NCI-H82 treated with DMSO at 0.1 percent for 48 hours (cell line): ENCODE measurements at regions not wholly inside any gene's neighbourhood (a gene's known extent, or its start where the extent isn't known, plus 50 kb on each side); places are given as distances from the start of the nearest gene placed in this dataset.
"Not testable (repeated sequence)": the region's sequence is repeated elsewhere in the genome, so short reads cannot be mapped to it uniquely, and the experiment has no call there.

Source experiments
- DNase-seq: peaks from one replicate; lab custom pipeline; 2025; ENCODE audit not compliant: unreplicated experiment; lab: John Stamatoyannopoulos, UW

DNA sequence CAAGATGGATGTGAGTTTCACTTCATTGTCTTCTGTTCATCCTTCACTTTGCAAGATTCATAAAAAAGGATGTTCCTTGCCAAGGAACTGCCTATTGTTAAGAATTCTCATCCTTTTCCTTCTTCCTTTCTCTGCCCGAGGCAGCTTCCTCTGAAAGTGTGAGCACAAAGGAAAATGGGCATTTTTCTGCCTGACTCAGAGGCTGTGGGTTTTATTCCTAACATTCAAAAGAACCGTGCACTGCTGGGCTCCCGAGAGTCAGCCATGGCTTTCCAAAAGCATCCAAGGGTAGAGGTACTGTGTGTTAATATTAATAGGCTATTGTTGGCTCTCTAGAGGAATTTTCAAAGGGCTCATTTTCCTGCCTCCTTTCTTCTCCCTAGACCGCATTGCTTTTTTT is 289.4 kb downstream of the ABCC12 start:
- DNase-seq = no peak

DNA sequence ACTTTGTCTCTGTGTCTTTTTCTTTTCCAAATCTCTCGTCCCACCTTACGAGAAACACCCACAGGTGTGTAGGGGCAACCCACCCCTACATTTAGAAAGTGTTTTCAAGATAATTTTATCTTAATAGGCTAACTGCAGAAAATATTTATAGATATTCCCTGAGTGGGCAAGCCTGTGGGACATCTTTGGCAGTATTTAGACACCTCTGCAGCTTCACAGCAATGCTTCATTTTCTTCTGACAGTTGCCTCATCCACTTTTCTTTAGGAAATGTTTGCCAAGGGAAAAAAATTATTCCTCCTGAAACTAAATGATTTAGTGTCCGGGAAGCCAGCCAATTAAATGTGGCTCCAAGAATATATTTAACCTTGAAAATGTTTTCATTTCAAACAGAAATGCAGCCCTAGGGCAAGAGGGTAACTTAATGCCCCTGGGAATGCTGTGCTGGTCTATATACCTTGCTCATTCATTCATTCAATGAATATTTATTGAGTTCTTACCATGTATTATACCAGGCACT is 290.4 kb downstream of the ABCC12 start:
- no peak for DNase-seq

DNA sequence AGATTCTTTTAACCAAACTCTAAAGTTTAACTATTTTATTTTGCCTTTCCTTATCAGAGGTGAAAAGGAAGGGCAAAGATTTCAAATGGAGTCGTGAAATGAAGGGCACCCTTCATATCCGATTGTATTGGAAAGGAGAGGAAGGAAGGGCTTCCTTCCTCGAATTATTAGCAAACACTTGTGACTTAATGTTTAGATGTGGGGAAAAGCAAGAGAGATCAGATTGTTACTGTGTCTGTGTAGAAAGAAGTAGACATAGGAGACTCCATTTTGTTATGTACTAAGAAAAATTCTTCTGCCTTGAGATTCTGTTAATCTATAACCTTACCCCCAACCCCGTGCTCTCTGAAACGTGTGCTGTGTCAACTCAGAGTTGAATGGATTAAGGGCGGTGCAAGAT is 291.5 kb downstream of the ABCC12 start:
- not testable (repeated sequence) for DNase-seq

DNA sequence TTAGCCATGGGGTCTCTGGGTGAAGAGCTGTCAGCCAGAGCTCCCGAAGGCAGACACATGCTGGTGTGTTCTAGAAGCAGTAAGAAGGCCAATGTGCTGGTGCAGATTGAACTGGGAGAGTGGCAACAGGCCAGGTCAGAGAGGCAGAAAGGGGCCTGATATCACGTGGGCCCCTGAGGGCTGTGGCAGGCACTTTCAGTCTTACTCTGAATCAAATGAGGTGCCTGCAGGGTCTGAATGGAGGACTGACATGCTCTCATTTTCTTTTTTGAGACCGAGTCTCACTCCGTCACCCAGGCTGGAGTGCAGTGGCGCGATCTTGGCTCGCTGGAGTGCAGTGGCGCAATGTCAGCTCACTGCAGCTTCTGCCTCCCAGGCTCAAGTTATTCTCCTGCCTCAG is 293.8 kb downstream of the ABCC12 start:
- DNase-seq = no peak

DNA sequence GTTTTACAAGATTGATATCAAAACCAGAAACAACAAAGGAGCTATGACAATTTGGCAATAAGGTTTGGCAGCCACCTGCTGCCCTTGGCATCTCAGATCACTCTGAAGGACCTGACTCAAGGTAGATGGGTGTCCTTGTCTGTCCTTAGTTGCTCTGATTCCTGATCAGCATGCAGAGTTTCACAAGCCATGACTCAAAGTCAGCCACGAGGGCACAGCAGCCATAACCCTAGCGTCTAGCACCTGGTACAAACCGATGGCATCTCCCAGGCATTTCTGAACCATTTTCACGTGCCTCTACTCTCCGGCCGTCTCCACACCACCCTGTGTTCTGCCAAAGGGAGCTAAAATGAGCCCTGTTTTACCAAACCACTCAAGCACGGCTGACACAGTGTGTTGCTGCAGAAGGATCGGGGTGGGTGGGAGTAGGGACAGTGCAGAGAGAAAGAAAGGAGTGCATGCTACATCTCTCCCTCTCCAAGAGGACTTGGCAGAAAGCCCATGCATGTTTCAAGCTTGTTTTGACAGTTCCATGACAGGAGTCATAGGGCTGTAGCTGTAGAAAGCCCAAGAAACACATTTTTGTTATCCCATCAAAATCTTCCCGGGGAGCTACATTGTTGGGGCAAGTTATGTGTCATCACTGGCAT is 297.3 kb downstream of the ABCC12 start:
- DNase-seq = no peak

DNA sequence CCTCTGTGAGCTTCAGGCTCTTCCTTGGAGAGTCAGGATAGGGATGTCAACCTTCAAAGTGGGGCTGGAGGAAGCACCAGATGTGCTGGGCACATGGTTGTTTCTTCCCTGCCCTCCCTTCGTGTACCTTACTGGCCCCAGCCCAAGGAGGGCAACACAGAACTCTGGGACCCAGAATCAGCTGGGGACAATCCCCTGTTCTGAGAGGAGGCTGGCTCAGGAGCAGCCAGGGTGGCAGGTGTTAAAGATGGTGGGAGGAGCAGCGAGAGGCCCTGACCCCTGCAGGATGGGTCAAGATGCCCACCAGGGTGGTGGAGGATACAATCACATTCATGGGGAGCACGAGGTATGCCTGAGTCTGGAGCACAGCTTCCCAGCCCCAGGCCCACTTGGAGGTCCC is 300.4 kb downstream of the ABCC12 start:
- no peak for DNase-seq

DNA sequence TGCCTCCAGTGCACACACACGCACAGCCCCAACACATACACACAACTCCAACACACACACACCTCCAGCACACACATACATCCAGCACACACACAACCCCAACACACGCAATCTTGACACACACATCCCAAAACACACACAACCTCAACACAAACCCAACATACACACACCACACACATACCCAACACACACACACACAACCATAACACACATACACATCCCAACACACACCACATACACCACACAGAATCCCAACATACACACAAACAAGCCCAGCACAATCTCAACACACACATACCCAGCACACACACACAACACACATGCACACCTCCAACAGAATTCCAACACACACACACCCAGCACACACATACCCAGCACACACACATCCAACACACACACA is 301.1 kb downstream of the ABCC12 start:
- DNase-seq = no peak

DNA sequence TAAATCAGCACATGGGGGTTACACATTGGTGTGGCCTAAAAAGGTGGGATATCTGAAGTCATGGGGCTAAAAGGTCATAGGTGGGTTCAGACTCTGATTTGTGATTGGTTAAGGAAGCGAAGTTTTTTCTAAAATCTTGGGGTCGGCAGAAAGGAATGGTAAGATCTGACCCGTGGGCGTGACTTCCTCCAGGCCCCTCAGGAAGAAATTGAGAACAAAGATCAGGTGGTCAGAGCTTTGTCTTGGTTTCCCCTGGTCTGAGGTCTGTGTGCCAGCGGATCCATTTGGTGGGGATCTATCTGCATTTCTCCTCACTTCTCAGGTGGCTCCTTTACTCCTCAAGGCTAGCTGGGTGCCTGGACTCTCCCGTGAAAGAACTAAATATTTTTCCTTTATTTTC is 302.8 kb downstream of the ABCC12 start:
- no peak for DNase-seq

DNA sequence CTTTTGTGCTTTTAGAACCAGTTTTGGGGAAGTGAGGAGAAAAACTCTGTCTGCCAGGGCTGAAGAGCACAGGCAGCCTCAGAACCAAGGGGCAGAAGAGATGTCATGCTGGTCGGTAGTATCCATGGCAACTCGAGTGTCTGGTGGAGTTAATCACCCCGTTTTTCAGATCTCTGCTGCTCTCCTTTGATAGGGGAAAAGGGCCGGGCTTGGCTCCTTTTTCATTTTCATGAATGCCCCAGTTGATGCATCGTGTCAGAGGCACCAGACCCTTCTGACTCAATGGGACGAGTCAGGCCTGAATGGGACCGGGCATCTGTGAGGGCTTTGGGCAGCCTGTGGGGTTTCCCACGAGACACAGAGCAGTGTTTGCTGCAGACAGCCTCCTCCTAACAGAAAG is 304.6 kb downstream of the ABCC12 start:
- no peak for DNase-seq

DNA sequence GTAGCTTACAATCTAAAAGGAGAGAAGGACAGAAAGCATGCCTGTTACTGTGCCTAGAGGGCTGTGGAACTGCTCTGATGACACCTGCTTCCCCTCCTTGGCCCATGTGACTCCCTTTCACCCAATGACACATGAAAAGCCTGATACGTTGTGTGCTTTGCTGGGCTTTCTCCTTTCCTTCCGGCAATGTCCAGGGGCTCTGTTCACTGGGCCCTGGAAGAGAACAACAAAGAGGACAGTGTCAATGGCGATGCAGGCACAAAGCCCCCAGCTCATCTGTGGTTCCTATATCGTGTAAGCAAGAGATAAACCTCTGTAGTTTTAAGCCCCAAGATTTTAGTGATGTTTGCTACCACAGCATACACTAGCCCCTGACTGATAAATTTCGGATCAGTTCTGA is 306.1 kb downstream of the ABCC12 start:
- no peak for DNase-seq

DNA sequence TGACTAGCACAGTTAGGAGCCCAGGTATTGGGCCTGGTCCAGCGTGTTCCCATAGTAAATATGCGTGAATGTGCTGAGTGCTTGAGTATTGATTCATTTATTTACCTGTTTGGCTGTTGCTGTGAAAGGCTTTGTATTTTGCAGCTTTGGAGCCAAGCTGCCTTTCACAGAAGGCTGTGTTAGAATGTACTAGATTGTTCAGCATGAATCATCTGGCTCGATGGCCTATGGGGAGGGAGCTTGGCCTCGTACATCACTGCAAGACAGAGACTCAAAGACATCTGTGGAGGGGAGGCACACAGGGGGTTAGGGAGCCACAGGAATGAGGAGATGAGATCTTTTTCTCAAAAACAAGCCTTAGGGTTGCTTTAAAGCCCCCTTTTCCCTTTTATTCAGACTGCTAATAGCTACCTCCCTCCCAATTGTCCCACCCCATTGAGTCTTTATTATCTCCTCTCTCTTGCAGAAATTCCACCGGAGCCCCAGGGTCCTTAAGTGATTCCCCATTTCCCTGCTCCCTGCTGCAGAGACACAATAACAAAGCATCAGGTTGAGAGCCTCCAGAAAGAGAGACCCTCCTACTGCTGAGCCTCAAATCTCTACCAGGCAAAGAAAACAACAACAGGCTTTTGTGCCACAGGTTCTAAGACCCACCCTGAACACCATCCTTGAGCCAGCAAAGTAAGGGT is 307.2 kb downstream of the ABCC12 start:
- no peak for DNase-seq

DNA sequence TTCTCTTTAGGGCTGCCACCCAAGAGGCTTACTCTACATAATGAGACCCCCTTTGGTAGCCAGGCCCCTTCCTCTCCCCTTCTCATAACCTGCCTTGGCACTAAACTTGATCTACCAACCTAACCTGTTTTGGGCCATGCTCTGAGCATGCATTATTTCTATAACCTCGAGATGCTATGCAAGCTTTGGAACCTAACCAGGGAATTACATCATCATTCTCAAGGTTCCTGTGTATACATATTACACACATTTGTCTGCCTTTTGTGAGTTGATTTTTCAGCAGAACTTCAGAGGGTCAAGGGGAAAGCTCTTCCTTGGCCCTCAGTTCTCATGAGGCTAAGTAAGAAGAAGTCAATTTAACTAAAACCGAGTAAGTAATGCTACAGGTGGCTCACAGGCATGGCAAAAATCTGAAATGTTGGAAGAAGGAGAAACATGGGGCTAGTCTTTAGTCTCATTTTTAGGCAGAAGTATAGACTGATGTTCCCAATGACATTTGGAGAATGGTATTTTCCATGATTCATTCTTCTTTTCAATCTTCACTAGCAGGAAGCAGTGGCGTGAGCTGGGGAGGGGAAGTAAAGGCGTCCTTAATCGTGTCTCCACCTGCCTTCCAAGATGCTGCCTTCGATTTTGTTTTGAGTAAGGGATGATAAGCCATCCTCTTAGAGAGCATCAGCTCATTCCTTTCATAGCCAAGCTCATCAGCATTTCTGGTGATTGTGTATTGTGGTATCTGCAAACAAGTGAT is 308.4 kb downstream of the ABCC12 start:
- no peak for DNase-seq

DNA sequence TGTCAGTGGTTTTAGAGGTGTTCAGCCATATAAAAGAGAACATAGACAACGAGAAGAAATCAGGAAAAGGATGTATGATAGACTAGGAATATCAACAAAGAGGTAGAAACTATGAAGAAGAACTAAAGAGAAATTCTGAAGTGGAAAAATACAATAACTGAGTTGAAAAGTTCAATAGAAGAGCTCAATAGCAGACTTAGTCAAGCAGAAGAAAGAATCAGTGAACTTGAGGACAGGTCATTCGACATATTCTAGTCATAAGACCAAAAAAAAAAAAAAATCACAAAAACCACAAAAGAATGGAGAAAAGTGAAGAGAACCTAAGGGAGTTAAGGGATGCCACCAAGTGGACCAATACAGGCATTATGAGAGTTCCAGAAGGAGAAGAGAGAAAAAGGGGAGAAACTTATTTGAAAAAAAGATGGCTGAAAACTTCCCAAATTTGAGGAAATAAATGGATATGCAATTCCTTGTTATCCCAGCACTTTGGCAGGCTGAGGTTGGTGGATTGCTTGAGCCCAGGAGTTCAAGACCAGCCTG is 321.2 kb downstream of the ABCC12 start:
- no peak for DNase-seq

DNA sequence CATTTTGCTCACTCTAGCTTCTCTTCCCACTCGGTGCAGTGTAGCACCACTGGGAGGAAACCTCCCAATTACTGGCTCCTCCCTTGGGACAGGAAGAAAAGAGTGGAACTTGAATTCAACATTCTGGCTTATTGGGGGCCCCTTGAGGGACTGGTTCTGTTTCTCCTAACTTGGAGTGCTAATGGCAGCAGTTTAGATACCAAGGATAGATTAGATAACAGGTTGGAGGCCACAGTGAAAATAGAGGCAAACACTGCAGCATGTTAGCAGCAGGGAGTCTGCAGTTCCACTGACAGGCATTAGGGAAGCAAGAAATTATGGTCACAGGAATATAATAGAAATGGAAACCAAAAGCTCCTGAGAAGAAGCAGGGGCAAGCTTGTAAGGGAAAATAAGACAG is 322.0 kb downstream of the ABCC12 start:
- DNase-seq = no peak

DNA sequence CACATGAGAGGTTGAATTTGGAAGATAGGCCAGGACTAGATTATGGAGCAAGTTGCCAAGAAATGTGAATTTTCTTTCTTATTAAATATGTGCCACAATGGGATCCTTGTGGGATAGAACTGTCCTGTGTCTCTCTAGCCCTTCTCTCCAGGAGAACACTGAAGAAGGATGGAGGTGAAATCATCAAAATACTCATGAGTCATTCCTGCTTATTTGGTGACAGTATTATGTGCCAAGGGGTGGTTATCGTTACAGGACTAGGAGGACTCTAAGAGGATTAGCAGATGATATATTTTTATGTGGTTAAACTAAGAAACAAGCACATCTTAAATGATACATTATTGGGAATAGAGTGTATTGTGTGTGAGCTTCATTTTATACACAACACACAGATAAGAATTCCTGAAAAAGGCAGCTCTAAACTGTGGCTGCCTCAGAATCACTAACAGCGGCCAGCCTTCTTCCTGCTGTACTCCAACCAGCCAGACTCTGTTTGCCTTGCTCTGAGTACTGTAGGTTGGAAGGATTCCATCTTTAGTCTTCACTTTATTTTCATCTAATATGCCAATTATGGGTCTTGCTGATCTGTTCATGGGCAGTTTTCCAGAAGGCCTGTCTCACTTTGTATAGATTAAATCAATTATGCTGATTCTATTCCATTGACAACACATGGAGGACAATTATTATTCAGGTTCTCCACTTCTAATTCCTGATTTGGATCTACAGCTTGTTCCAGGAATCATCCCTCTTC is 325.8 kb downstream of the ABCC12 start:
- DNase-seq = no peak

DNA sequence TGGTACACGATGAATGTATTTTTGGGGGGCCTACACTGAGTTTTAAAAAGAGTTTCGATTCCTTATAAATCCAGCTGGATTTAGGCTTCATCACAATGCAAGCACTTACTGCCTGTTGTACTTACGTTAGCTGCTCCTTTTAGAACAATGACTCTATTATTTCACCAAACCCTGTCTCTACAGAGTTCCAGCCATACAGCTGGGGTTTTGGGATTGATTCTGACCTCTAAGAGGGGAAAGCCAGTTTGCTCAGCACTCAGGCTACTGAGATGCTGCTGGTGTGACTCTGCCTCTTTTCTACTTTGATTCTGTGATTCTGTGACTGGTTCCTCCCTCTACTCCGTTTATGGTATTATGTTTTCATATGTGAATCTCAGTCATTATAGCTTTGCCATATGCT is 329.7 kb downstream of the ABCC12 start:
- DNase-seq = no peak

DNA sequence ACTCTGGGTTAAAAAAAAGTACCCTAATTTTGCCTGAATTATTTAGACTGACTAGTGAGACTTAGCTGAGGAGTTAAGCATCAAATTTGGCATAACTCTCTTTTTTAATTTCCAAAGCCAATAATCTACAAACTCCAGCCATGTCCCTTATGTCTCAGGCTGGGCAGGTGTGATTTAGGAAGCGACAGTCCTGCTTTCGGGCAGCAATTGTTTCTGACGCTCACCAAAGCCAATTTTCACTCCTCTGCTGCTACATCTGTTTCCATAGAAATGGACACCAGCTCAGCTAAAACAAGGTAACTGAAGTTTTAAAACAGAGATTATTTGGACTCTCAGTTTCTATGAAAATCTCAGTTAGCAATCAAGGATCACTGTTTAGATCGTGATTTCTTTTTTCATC is 338.7 kb downstream of the ABCC12 start:
- no peak for DNase-seq

DNA sequence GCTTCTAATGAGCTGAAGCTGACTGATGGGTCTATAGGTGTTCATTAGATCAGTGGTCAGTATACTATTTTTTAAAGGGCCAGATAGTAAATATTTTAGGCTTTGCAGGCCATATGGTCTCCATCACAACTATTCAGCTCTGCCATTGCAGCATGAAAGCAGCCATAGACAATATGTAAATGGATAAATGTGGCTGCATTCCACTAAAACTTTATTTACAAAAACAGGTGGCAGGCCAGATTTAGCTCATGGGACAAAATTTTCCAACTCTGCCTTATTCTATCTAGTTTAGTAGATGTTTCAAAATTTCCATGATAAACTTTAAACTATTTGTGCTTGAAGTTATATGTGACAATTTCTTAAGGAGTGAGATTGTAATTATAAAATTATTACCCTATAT is 339.3 kb downstream of the ABCC12 start:
- no peak for DNase-seq

DNA sequence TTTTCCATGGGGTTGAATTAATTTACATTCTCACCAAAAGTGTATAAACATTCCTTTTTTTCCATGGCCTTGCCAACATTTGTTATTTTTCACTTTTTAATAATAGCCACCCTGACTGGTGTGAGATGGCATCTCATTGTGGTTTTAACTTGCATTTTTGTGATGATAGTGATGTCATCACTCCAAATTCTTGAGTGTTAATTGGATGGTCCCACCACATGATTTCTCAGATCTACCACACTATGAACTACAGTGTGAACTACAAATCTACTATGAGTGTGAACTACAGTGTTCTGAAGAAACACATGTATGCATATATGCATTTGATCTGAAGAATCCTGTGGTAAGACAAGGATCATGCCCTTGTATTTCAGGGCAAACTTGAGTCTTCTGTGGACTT is 340.1 kb downstream of the ABCC12 start:
- no peak for DNase-seq

DNA sequence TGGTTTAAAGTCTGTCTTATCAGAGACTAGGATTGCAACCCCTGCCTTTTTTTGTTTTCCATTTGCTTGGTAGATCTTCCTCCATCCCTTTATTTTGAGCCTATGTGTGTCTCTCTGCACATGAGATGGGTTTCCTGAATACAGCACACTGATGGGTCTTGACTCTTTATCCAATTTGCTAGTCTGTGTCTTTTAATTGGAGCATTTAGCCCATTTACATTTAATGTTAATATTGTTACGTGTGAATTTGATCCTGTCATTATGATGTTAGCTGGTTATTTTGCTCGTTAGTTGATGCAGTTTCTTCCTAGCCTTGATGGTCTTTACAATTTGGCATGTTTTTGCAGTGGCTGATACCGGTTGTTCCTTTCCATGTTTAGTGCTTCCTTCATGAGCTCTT is 344.0 kb downstream of the ABCC12 start:
- not testable (repeated sequence) for DNase-seq

DNA sequence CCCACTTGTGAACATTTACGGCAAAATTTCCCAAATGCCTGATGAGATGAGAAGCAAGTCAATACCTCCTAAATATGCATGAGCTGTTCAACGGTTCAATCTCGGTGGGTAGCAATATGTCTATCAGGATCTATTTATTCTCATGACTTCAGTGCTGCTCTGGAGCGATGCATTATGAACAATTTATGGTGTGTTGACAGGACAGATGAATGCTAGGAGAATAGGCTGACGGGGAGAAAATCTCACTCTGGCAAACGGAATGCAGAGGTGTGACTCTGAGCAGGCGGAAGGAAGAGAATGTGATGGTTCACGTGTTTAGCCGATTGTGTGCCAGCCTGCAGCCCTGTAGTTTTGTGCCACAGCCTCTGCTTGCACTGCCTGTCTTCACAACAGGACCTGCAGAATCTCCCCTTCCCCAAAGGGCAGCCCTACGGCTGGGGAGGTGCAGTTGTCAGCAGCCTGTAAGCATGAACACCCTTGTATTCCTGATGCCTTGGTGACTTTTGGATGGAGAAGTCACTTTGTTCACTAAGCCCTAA is 345.2 kb downstream of the PHKB start:
- DNase-seq = no peak
